SHP77 (cell line): ENCODE measurements at regions not wholly inside any gene's neighbourhood (a gene's known extent, or its start where the extent isn't known, plus 50 kb on each side); places are given as distances from the start of the nearest gene placed in this dataset.

Experiments used
- DNase-seq, 2 experiments: peaks; one replicate each; lab custom pipeline; 2025; lab: John Stamatoyannopoulos, UW

- DNase-seq, result no peak
These were observed 224.4 kb upstream of the GALNT17 start for GRCh38 chr7:70907259-70908247.

- no peak for DNase-seq
These were observed 218.0 kb upstream of the GALNT17 start for GRCh38 chr7:70913924-70914323.

- no peak for DNase-seq
These were observed 216.9 kb upstream of the GALNT17 start for GRCh38 chr7:70915067-70915466.

- DNase-seq, result no peak
These were observed 212.4 kb upstream of the GALNT17 start for GRCh38 chr7:70919481-70920073.

- DNase-seq, result no peak
These were observed 211.1 kb upstream of the GALNT17 start for GRCh38 chr7:70920876-70921275.

- no peak for DNase-seq
These were observed 208.6 kb upstream of the GALNT17 start for GRCh38 chr7:70923181-70923845.

GRCh38 chr7:70925411-70926115 is 206.4 kb upstream of the GALNT17 start:
- no peak for DNase-seq

GRCh38 chr7:70926666-70927065 is 205.3 kb upstream of the GALNT17 start:
- DNase-seq, result no peak

GRCh38 chr7:70935311-70935710 is 196.6 kb upstream of the GALNT17 start:
- DNase-seq, result no peak

GRCh38 chr7:70935854-70936253 is 196.1 kb upstream of the GALNT17 start:
- no peak for DNase-seq

- no peak for DNase-seq
These were observed 194.5 kb upstream of the GALNT17 start for GRCh38 chr7:70937424-70937823.

GRCh38 chr7:70940597-70940996 is 191.3 kb upstream of the GALNT17 start:
- DNase-seq, result no peak

GRCh38 chr7:70942791-70943190 is 189.2 kb upstream of the GALNT17 start:
- DNase-seq, result no peak

- DNase-seq, result no peak
These were observed 187.4 kb upstream of the GALNT17 start for GRCh38 chr7:70944516-70944915.

GRCh38 chr7:70947181-70947580 is 184.8 kb upstream of the GALNT17 start:
- no peak for DNase-seq

- DNase-seq, result no peak
These were observed 182.1 kb upstream of the GALNT17 start for GRCh38 chr7:70949862-70950261.

GRCh38 chr7:70951271-70951962 is 180.5 kb upstream of the GALNT17 start:
- DNase-seq, result no peak

GRCh38 chr7:70952311-70952710 is 179.6 kb upstream of the GALNT17 start:
- no peak for DNase-seq

GRCh38 chr7:70953331-70953741 is 178.6 kb upstream of the GALNT17 start:
- DNase-seq, result no peak

GRCh38 chr7:70953796-70954195 is 178.1 kb upstream of the GALNT17 start:
- no peak for DNase-seq

- no peak for DNase-seq
These were observed 159.3 kb upstream of the GALNT17 start for GRCh38 chr7:70972693-70973092.

- no peak for DNase-seq
These were observed 156.2 kb upstream of the GALNT17 start for GRCh38 chr7:70975754-70976153.
